A673 (cell line): ENCODE measurements at regions not wholly inside any gene's neighbourhood (a gene's known extent, or its start where the extent isn't known, plus 50 kb on each side); places are given as distances from the start of the nearest gene placed in this dataset.
A peak's percentile ranks its signal among the peaks of the same experiment; 100 is the strongest.
"Not testable (repeated sequence)": the region's sequence is repeated elsewhere in the genome, so short reads cannot be mapped to it uniquely, and the experiment has no call there.

Experiments
- BruUV-seq: library from RNA; stranded (reverse); fragments of 400-500 nt; replicated peaks from 2 replicates; lab custom pipeline; 2021; lab: Mats Ljungman, UMichigan
- CTCF ChIA-PET: fragments of 300-600 bp; sonication (Branson Sonifier 250); formaldehyde crosslinking; loops from one replicate; lab custom pipeline; 2022; ENCODE audit warnings: antibody characterized with exemption; lab: Charles Lee
- POLR2A ChIA-PET: fragments of 300-600 bp; sonication (Branson Sonifier 250); formaldehyde crosslinking; loops from one replicate; lab custom pipeline; 2022; ENCODE audit warnings: antibody characterized with exemption; ENCODE audit not compliant: low non-redundant PET; lab: Charles Lee
- DNase-seq: peaks from one replicate; pipeline ENCODE4 v3.0.0-alpha.2; 2015; ENCODE audit warnings: low spot score
- H3K27ac ChIP-seq: fragments of 200-600 bp; sonication (generic); 2 replicates; pipeline ENCODE4 v1.5.1; 2016; ENCODE audit warnings: mixed run types, low read depth, mild to moderate bottlenecking, mixed read lengths, antibody characterized with exemption, low read length; ENCODE audit not compliant: poor library complexity, severe bottlenecking
- H3K27me3 ChIP-seq: fragments of 200-600 bp; sonication (generic); replicated peaks from 2 replicates; pipeline ENCODE4 v1.6.1; 2017; ENCODE audit warnings: mixed run types, low read depth, mild to moderate bottlenecking, mixed read lengths, antibody characterized with exemption, low read length; ENCODE audit not compliant: insufficient read depth, poor library complexity
- H3K36me3 ChIP-seq: fragments of 200-600 bp; sonication (generic); 2 replicates; pipeline ENCODE4 v1.6.1; 2016; ENCODE audit warnings: mixed run types, mild to moderate bottlenecking, mixed read lengths, antibody characterized with exemption, low read length; ENCODE audit not compliant: insufficient read depth, poor library complexity, severe bottlenecking
- H3K4me1 ChIP-seq: fragments of 200-600 bp; sonication (generic); 2 replicates; pipeline ENCODE4 v1.6.1; 2017; ENCODE audit warnings: mixed run types, mild to moderate bottlenecking, mixed read lengths, antibody characterized with exemption, low read length; ENCODE audit not compliant: insufficient read depth, poor library complexity, severe bottlenecking
- H3K4me3 ChIP-seq: fragments of 200-600 bp; sonication (generic); 2 replicates; pipeline ENCODE4 v1.5.1; 2016; ENCODE audit warnings: low read depth, mixed run types, mild to moderate bottlenecking, mixed read lengths, low read length; ENCODE audit not compliant: poor library complexity, severe bottlenecking
- H3K9me3 ChIP-seq: fragments of 200-600 bp; sonication (generic); 2 replicates; pipeline ENCODE4 v1.6.1; 2016; ENCODE audit warnings: mixed run types, low read depth, mild to moderate bottlenecking, mixed read lengths, antibody characterized with exemption, low read length; ENCODE audit not compliant: poor library complexity, severe bottlenecking
- EZH2 ChIP-seq: fragments of 200-600 bp; sonication (generic); IDR thresholded peaks from 2 replicates; pipeline ENCODE4 v1.6.1; 2017; ENCODE audit warnings: borderline replicate concordance, low read depth, mild to moderate bottlenecking, mixed read lengths, antibody characterized with exemption, low read length; ENCODE audit not compliant: poor library complexity, severe bottlenecking
- intact Hi-C: fragments of 100-400 bp; cut with micrococcal nuclease; formaldehyde crosslinking; loops from one replicate; pipeline ENCODE4 v1.10.0; 2022; ENCODE audit not compliant: unreplicated experiment
- TF ChIP-seq, protein P1 (sequence below): fragments of 300-800, 200-600 bp; sonication (generic); conservative IDR thresholded peaks from 2 replicates; pipeline ENCODE4 v1.5.1; 2017; ENCODE audit warnings: low read depth, mild to moderate bottlenecking, antibody characterized with exemption, low read length, moderate library complexity, mixed read lengths

DNA sequence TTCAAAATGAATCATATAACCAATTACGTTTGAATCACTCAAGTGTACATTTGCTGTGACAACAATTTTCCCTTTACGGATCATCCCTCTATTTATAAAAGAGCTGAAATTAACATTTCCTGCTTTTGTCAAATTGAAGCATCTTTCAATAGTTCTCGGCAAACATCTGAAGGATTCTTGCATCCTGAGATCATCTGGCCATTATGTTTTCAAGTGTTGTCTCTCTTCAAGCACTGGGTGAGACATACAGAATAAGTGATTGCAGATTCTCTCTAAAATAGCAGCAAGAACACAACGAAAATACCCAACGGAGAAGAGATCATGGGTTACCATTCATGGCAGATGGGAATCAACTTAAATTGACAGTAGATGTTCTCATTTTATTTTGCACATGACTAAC, 283.4 kb upstream of the GRAMD2B start:
- ChIA-PET CTCF (no interaction called here), POLR2A (no interaction called here)
- Histone ChIP-seq H3K36me3 (no peaks in the 10 kb centered on the region), H3K27me3 (peaks cover 9% of the 10 kb centered on the region), H3K4me1 (no peaks in the 10 kb centered on the region), H3K27ac (no peak overlapping the region), H3K9me3 (no peaks in the 10 kb centered on the region), H3K4me3 (no peak overlapping the region)
- no TSS peak for BruUV-seq
- intact Hi-C loops = no loop called here
- TF ChIP-seq, protein P1, sequence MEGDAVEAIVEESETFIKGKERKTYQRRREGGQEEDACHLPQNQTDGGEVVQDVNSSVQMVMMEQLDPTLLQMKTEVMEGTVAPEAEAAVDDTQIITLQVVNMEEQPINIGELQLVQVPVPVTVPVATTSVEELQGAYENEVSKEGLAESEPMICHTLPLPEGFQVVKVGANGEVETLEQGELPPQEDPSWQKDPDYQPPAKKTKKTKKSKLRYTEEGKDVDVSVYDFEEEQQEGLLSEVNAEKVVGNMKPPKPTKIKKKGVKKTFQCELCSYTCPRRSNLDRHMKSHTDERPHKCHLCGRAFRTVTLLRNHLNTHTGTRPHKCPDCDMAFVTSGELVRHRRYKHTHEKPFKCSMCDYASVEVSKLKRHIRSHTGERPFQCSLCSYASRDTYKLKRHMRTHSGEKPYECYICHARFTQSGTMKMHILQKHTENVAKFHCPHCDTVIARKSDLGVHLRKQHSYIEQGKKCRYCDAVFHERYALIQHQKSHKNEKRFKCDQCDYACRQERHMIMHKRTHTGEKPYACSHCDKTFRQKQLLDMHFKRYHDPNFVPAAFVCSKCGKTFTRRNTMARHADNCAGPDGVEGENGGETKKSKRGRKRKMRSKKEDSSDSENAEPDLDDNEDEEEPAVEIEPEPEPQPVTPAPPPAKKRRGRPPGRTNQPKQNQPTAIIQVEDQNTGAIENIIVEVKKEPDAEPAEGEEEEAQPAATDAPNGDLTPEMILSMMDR = no peak
- no peak for TF ChIP-seq EZH2
- DNase-seq = peak; percentile 55

DNA sequence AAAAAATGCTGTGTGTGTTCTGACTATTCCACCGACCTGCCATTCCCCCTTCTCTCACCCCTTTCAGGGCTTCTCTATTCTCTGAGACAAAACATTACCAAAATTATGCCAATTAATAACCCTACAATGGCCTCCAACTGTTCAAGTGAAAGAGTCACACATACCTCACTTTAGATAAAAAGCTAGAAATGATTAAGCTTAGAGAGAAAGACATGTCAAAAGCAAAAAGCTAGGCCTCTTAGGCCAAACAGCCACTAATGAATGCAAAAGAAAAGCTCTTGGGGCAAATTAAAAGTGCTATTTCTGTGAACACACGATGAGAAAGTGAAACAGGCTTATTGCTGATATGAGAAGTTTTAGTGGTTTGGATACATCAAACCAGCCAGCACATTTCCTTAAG, 279.6 kb upstream of the GRAMD2B start:
- no peaks in the 10 kb centered on the region for H3K36me3 ChIP-seq
- H3K9me3 ChIP-seq = no peaks in the 10 kb centered on the region
- DNase-seq = no peak
- intact Hi-C loops = no loop called here
- no peak overlapping the region for H3K27ac ChIP-seq
- H3K4me3 ChIP-seq = no peak overlapping the region
- ChIA-PET CTCF (no interaction called here), POLR2A (no interaction called here)
- TF ChIP-seq, protein P1 = no peak
- no peak for TF ChIP-seq EZH2
- H3K4me1 ChIP-seq = no peaks in the 10 kb centered on the region
- H3K27me3 ChIP-seq = peaks cover 9% of the 10 kb centered on the region
- no TSS peak for BruUV-seq

DNA sequence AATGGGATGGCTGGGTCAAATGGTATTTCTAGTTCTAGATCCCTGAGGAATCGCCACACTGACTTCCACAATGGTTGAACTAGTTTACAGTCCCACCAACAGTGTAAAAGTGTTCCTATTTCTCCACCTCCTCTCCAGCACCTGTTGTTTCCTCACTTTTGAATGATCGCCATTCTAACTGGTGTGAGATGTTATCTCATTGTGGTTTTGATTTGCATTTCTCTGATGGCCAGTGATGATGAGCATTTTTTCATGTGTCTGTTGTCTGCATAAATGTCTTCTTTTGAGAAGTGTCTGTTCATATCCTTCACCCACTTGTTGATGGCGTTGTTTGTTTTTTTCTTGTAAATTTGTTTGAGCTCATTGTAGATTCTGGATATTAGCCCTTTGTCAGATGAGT, 272.9 kb upstream of the GRAMD2B start:
- intact Hi-C loops, H3K27me3 ChIP-seq, H3K9me3 ChIP-seq, H3K4me1 ChIP-seq, BruUV-seq, CTCF ChIA-PET, POLR2A ChIA-PET, H3K27ac ChIP-seq, DNase-seq, H3K36me3 ChIP-seq, H3K4me3 ChIP-seq: not testable (repeated sequence)

DNA sequence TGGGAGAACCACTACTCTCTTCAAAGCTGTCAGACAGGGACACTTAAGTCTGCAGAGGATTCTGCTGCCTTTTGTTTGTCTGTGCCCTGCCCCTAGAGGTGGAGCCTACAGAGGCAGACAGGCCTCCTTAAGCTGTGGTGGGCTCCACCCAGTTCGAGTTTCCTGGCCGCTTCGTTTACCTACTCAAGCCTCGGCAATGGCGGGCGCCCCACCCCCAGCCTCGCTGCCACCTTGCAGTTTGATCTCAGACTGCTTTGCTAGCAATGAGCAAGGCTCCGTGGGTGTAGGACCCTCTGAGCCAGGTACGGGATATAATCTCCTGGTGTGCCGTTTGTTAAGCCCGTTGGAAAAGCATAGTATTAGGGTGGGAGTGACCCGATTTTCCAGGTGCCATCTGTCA, 267.9 kb upstream of the GRAMD2B start:
- H3K27ac ChIP-seq, H3K4me1 ChIP-seq, BruUV-seq, DNase-seq, H3K4me3 ChIP-seq, POLR2A ChIA-PET, H3K9me3 ChIP-seq, H3K36me3 ChIP-seq, H3K27me3 ChIP-seq, CTCF ChIA-PET, intact Hi-C loops: not testable (repeated sequence)
